ENCODE measurements at regions not wholly inside any gene's neighbourhood (a gene's known extent, or its start where the extent isn't known, plus 50 kb on each side); places are given as distances from the start of the nearest gene placed in this dataset.
"Not testable (repeated sequence)": the region's sequence is repeated elsewhere in the genome, so short reads cannot be mapped to it uniquely, and the experiment has no call there.

DNA sequence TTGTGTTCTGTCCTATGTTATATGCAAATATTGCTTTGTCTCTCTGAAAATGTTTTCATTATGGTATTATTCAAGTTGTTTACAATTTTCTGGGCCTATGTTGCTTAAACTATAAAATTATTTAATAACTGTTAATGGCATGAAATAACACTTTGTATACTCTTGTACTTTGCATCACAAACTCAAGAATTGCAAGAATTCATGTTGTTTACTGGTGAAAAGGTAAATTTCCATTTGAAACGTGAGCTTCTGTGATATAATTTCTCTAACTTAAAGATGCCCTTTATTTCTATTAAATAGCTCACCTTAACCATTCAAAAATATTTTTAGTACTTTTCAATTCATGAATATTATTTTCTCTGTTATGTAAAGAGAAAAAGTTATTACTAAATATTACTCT is 1504.2 kb downstream of the SUCLG1 start:
- FAIRE-seq = no peak
- Histone ChIP-seq H3K27me3 (no peaks in the 10 kb centered on the region), H3K9me3 (no peaks in the 10 kb centered on the region), H3K36me3 (no peaks in the 10 kb centered on the region), H3K27ac (no peak overlapping the region), H3K4me1 (no peaks in the 10 kb centered on the region), H3K4me3 (no peak overlapping the region)
- no peak for ATAC-seq
- TF ChIP-seq, protein P1, sequence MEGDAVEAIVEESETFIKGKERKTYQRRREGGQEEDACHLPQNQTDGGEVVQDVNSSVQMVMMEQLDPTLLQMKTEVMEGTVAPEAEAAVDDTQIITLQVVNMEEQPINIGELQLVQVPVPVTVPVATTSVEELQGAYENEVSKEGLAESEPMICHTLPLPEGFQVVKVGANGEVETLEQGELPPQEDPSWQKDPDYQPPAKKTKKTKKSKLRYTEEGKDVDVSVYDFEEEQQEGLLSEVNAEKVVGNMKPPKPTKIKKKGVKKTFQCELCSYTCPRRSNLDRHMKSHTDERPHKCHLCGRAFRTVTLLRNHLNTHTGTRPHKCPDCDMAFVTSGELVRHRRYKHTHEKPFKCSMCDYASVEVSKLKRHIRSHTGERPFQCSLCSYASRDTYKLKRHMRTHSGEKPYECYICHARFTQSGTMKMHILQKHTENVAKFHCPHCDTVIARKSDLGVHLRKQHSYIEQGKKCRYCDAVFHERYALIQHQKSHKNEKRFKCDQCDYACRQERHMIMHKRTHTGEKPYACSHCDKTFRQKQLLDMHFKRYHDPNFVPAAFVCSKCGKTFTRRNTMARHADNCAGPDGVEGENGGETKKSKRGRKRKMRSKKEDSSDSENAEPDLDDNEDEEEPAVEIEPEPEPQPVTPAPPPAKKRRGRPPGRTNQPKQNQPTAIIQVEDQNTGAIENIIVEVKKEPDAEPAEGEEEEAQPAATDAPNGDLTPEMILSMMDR (IDR thresholded peaks at IDR 0.05) = no peak
- WGBS, 2 donors = 70 to 82% methylated on average over 1 of the region's 1 CpG
- DNase-seq = no peak
- intact Hi-C loops (cut with DNase I) = no loop called here

DNA sequence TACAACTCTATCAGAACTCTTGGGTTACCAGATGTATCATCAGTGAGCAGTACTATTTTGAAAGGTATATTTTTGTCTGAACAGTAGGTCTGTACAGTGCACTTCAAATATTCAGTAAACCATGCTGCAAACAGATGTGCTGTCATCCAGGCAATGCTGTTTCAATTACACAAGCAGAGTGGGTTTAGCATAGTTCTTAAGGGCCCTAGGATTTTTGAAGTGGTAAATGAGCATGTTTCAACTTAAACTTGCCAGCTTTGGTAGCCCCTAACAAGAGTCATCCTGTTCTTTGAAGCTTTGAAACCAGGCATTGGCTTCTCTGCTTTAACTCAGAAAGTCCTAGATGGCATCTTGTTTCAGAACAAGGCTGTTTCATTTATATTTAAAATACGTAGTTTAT is 1519.9 kb downstream of the SUCLG1 start:
- Histone ChIP-seq H3K4me3 (no peak overlapping the region), H3K27me3 (no peaks in the 10 kb centered on the region), H3K4me1 (no peaks in the 10 kb centered on the region), H3K9me3 (no peaks in the 10 kb centered on the region), H3K27ac (no peak overlapping the region), H3K36me3 (no peaks in the 10 kb centered on the region)
- intact Hi-C loops (cut with DNase I) = no loop called here
- ATAC-seq (no peak), DNase-seq (no peak), FAIRE-seq (no peak)
- 80 to 81% methylated on average over 1 of the region's 1 CpG for WGBS, 2 donors
- TF ChIP-seq, protein P1 (IDR thresholded peaks at IDR 0.05) = no peak

DNA sequence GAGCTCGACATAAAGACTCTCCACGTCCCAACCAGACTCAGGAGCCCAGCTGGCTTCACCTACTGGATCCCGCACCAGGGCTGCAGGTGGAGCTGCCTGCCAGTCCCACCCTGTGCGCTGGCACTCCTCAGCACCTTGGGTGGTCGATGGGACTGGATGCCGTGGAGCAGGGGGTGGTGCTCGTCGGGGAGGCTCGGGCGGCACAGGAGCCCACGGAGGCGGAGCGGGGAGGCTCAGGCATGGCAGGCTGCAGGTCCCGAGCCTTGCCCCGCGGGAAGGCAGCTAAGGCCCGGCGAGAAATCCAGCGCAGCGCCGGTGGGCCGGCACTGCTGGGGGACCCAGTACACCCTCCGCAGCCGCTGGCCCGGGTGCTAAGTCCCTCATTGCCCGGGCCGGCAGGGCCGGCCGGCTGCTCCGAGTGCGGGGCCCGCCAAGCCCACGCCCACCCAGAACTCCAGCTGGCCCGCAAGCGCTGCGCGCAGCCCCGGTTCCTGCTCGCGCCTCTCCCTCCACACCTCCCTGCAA is 1520.7 kb downstream of the SUCLG1 start:
- H3K9me3 ChIP-seq; H3K4me3 ChIP-seq; H3K4me1 ChIP-seq; H3K27me3 ChIP-seq; FAIRE-seq; ATAC-seq; intact Hi-C loops (cut with DNase I); H3K36me3 ChIP-seq; H3K27ac ChIP-seq: not testable (repeated sequence)
- peak in 2 of 6 donors; percentile 7 to 52 for DNase-seq
- 90 to 93% methylated on average over 28 to 40 of the region's 40 CpGs for WGBS, 2 donors

DNA sequence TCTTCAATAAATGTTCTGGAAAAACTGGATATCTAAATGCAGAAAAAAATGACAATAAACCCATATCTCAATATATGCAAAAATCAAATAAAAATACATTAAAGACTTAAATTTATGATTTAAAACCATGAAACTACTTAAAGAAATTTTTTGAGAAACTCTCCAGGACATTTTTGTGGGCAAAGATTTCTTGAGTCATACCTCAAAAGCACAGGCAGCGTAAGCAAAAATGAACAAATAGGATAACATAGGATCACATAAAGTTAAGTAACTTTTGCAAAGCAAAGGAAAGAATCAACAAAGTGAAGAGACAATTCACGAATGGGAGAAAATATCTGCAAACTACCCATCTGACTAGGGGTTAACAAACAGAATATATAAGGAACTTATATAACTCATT is 1545.5 kb downstream of the SUCLG1 start:
- intact Hi-C loops (cut with DNase I) = no loop called here
- no peak for FAIRE-seq

DNA sequence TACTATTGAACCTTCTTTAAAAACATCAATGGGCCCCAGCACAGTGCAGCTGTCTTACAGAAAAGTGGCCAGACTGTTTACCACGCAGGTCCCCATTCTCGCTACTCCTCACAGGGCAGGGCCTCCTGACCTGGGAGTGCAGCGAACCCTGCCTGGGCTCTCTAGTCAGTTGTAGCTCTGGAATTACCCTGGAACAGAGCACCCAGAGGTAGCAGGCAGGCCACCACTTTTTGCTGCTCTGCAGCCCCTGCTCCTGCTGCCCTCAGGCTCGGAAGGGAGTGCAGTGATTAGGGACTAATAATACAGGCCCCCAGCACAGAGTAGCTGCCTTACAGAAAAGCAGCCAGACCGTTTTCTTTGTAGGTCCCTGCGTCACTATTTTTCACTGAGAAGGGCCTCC is 1563.0 kb downstream of the SUCLG1 start:
- no peaks in the 10 kb centered on the region for H3K4me1 ChIP-seq
- DNase-seq (no peak), FAIRE-seq (no peak), ATAC-seq (no peak)
- H3K27me3 ChIP-seq = no peaks in the 10 kb centered on the region
- H3K36me3 ChIP-seq = no peaks in the 10 kb centered on the region
- no peak overlapping the region for H3K4me3 ChIP-seq
- H3K27ac ChIP-seq = no peak overlapping the region
- intact Hi-C loops (cut with DNase I) = no loop called here
- 79 to 84% methylated on average over 6 of the region's 6 CpGs for WGBS, 2 donors
- no peaks in the 10 kb centered on the region for H3K9me3 ChIP-seq
- TF ChIP-seq, protein P1 (IDR thresholded peaks at IDR 0.05) = no peak

More for the DNA sequence above, 1545.5 kb downstream of the SUCLG1 start:
- Histone ChIP-seq H3K4me1 (no peaks in the 10 kb centered on the region), H3K36me3 (no peaks in the 10 kb centered on the region), H3K27ac (no peak overlapping the region), H3K9me3 (no peaks in the 10 kb centered on the region), H3K4me3 (no peak overlapping the region), H3K27me3 (no peaks in the 10 kb centered on the region)
- ATAC-seq (no peak), DNase-seq (no peak)
- 63 to 74% methylated on average over 2 of the region's 2 CpGs for WGBS, 2 donors
- TF ChIP-seq, protein P1 (IDR thresholded peaks at IDR 0.05) = no peak

All from pancreas (tissue), 10 donors.